NCI-H1092 (cell line): ENCODE measurements at regions not wholly inside any gene's neighbourhood (a gene's known extent, or its start where the extent isn't known, plus 50 kb on each side); places are given as distances from the start of the nearest gene placed in this dataset.

Source experiments
- DNase-seq: peaks from one replicate; lab custom pipeline; 2025; lab: John Stamatoyannopoulos, UW

GRCh38 chr3:95934181-95934580 lies 880.2 kb upstream of the EPHA6 start:
- DNase-seq = no peak

- no peak for DNase-seq
Observed at GRCh38 chr3:95939235-95939809, 875.1 kb upstream of the EPHA6 start.

GRCh38 chr3:95965704-95966336 lies 848.6 kb upstream of the EPHA6 start:
- DNase-seq = no peak

GRCh38 chr3:95971573-95971972 lies 842.8 kb upstream of the EPHA6 start:
- no peak for DNase-seq

GRCh38 chr3:95994338-95994737 lies 820.1 kb upstream of the EPHA6 start:
- DNase-seq = no peak

GRCh38 chr3:96000966-96001365 lies 813.4 kb upstream of the EPHA6 start:
- no peak for DNase-seq

- DNase-seq = no peak
Observed at GRCh38 chr3:96007650-96008195, 806.7 kb upstream of the EPHA6 start.

GRCh38 chr3:96012939-96013338 lies 801.5 kb upstream of the EPHA6 start:
- no peak for DNase-seq

- no peak for DNase-seq
Observed at GRCh38 chr3:96017556-96017955, 796.8 kb upstream of the EPHA6 start.

GRCh38 chr3:96022676-96023075 lies 791.7 kb upstream of the EPHA6 start:
- DNase-seq = no peak

- no peak for DNase-seq
Observed at GRCh38 chr3:96027718-96028117, 786.7 kb upstream of the EPHA6 start.

GRCh38 chr3:96039632-96040031 lies 774.8 kb upstream of the EPHA6 start:
- no peak for DNase-seq

- DNase-seq = no peak
Observed at GRCh38 chr3:96059301-96059700, 755.1 kb upstream of the EPHA6 start.

- DNase-seq = no peak
Observed at GRCh38 chr3:96069065-96069464, 745.3 kb upstream of the EPHA6 start.

- no peak for DNase-seq
Observed at GRCh38 chr3:96070678-96071077, 743.7 kb upstream of the EPHA6 start.

- no peak for DNase-seq
Observed at GRCh38 chr3:96071097-96071496, 743.3 kb upstream of the EPHA6 start.

- no peak for DNase-seq
Observed at GRCh38 chr3:96072226-96072625, 742.2 kb upstream of the EPHA6 start.

- no peak for DNase-seq
Observed at GRCh38 chr3:96083610-96084009, 730.8 kb upstream of the EPHA6 start.

- no peak for DNase-seq
Observed at GRCh38 chr3:96086018-96086417, 728.4 kb upstream of the EPHA6 start.

GRCh38 chr3:96101006-96101560 lies 713.3 kb upstream of the EPHA6 start:
- no peak for DNase-seq

- DNase-seq = no peak
Observed at GRCh38 chr3:96106701-96107100, 707.7 kb upstream of the EPHA6 start.
